IMR-90 (cell line): ENCODE measurements at regions not wholly inside any gene's neighbourhood (a gene's known extent, or its start where the extent isn't known, plus 50 kb on each side); places are given as distances from the start of the nearest gene placed in this dataset.

ENCODE experiments used
- ATAC-seq: fragments of 200-7000 bp; cut with Tn5 transposase; 2 replicates; pipeline ENCODE4 v1.9.1; 2020; ENCODE audit warnings: low read depth, mild to moderate bottlenecking, moderate library complexity
- BruUV-seq: library from RNA; stranded (reverse); fragments of 400-500 nt; replicated peaks from 2 replicates; lab custom pipeline; 2021; lab: Mats Ljungman, UMichigan
- CTCF ChIA-PET: fragments of 300-600 bp; formaldehyde crosslinking; extraction: SDS; loops from one replicate; lab custom pipeline; 2021; ENCODE audit warnings: antibody characterized with exemption; lab: Yijun Ruan, JAX
- POLR2A ChIA-PET: fragments of 300-600 bp; sonication (Branson Sonifier 250); formaldehyde crosslinking; loops from one replicate; lab custom pipeline; 2022; ENCODE audit warnings: antibody characterized with exemption; ENCODE audit not compliant: unreplicated experiment; lab: Charles Lee
- DNase-seq: peaks from one replicate; pipeline ENCODE4 v3.0.0; 2013
- H2AFZ ChIP-seq: replicated peaks from 2 replicates; pipeline ENCODE3; 2013; ENCODE audit warnings: low read length, mild to moderate bottlenecking; ENCODE audit not compliant: poor library complexity
- H2AK5ac ChIP-seq: 2 replicates; pipeline ENCODE4 v1.6.1; 2013; ENCODE audit warnings: low read depth, low read length, inconsistent platforms
- H2AK9ac ChIP-seq: replicated peaks from 2 replicates; pipeline ENCODE3; 2013; ENCODE audit warnings: mild to moderate bottlenecking, low read depth, low read length, moderate library complexity; ENCODE audit not compliant: poor library complexity
- H2BK120ac ChIP-seq: 2 replicates; pipeline ENCODE4 v1.6.1; 2013; ENCODE audit warnings: low read depth, low read length, inconsistent platforms
- H2BK15ac ChIP-seq: 3 replicates; pipeline ENCODE4 v1.6.1; 2013; ENCODE audit warnings: low read depth, low read length, inconsistent platforms
- H2BK20ac ChIP-seq: 2 replicates; pipeline ENCODE4 v1.6.1; 2013; ENCODE audit warnings: low read depth, mild to moderate bottlenecking, inconsistent platforms, low read length, moderate library complexity
- H2BK5ac ChIP-seq: 2 replicates; pipeline ENCODE4 v1.6.1; 2013; ENCODE audit warnings: mild to moderate bottlenecking, low read depth, low read length, inconsistent platforms; ENCODE audit not compliant: poor library complexity, severe bottlenecking
- H3K14ac ChIP-seq: replicated peaks from 2 replicates; pipeline ENCODE4 v1.6.1; 2013; ENCODE audit warnings: low read depth, low read length, inconsistent platforms
- H3K18ac ChIP-seq: 2 replicates; pipeline ENCODE4 v1.6.1; 2013; ENCODE audit warnings: low read depth, low read length, control low read depth
- H3K23ac ChIP-seq: 2 replicates; pipeline ENCODE4 v1.6.1; 2013; ENCODE audit warnings: low read depth, low read length, inconsistent platforms
- H3K27ac ChIP-seq: 2 replicates; pipeline ENCODE4 v1.5.1; 2013; ENCODE audit warnings: mild to moderate bottlenecking, control low read depth, low read length; ENCODE audit not compliant: insufficient read depth
- H3K27me3 ChIP-seq: 2 replicates; pipeline ENCODE4 v1.6.1; 2013; ENCODE audit warnings: low read length; ENCODE audit not compliant: control insufficient read depth, insufficient read depth
- H3K36me3 ChIP-seq: 2 replicates; pipeline ENCODE4 v1.6.1; 2013; ENCODE audit warnings: low read length, mixed read lengths; ENCODE audit not compliant: control insufficient read depth, insufficient read depth
- H3K4ac ChIP-seq: 2 replicates; pipeline ENCODE4 v1.6.1; 2013; ENCODE audit warnings: low read depth, low read length, inconsistent platforms
- H3K4me1 ChIP-seq: 2 replicates; pipeline ENCODE4 v1.6.1; 2013; ENCODE audit warnings: low read length, mixed read lengths; ENCODE audit not compliant: control insufficient read depth, insufficient read depth
- H3K4me2 ChIP-seq: 2 replicates; pipeline ENCODE4 v1.6.1; 2013; ENCODE audit warnings: low read depth, mild to moderate bottlenecking, control low read depth, low read length, moderate library complexity
- H3K4me3 ChIP-seq: 2 replicates; pipeline ENCODE4 v1.5.1; 2013; ENCODE audit warnings: low read depth, mild to moderate bottlenecking, control low read depth, low read length, moderate library complexity; ENCODE audit not compliant: insufficient read depth
- H3K56ac ChIP-seq: 2 replicates; pipeline ENCODE4 v1.6.1; 2013; ENCODE audit warnings: low read length, inconsistent platforms; ENCODE audit not compliant: insufficient read depth; ENCODE audit errors: extremely low read depth
- H3K79me1 ChIP-seq, 2 experiments: 2 replicates each; pipeline ENCODE4 v1.6.1; 2013; ENCODE audit warnings: low read length in 2 of 2, inconsistent platforms in 1 of 2, low read depth in 1 of 2
- H3K9ac ChIP-seq: 2 replicates; pipeline ENCODE4 v1.6.1; 2013; ENCODE audit warnings: low read depth, low read length, control low read depth
- H3K9me1 ChIP-seq: 2 replicates; pipeline ENCODE4 v1.6.1; 2013; ENCODE audit warnings: low read length, inconsistent platforms; ENCODE audit not compliant: insufficient read depth
- H3K9me3 ChIP-seq: 2 replicates; pipeline ENCODE4 v1.6.1; 2013; ENCODE audit warnings: low read length; ENCODE audit not compliant: control insufficient read depth, insufficient read depth
- H4K20me1 ChIP-seq: 2 replicates; pipeline ENCODE4 v1.6.1; 2013; ENCODE audit warnings: low read length, inconsistent platforms; ENCODE audit not compliant: insufficient read depth
- H4K5ac ChIP-seq: 2 replicates; pipeline ENCODE4 v1.6.1; 2013; ENCODE audit warnings: mild to moderate bottlenecking, low read depth, low read length, control low read depth
- H4K8ac ChIP-seq, 2 experiments: 2 replicates each; pipeline ENCODE4 v1.6.1; 2013; ENCODE audit warnings: low read depth in 2 of 2, low read length in 2 of 2, control low read depth in 1 of 2, inconsistent platforms in 1 of 2
- H4K91ac ChIP-seq: 2 replicates; pipeline ENCODE4 v1.6.1; 2013; ENCODE audit warnings: low read depth, low read length, inconsistent platforms; ENCODE audit not compliant: insufficient read depth
- CEBPB ChIP-seq: IDR thresholded peaks from 2 replicates; pipeline ENCODE4 v1.6.1; 2012; ENCODE audit warnings: low read depth, low read length, improper control_type of control experiment
- CHD1 ChIP-seq: IDR thresholded peaks from 2 replicates; pipeline ENCODE4 v1.6.1; 2012; ENCODE audit warnings: low read depth, low read length, improper control_type of control experiment
- CTCF ChIP-seq: conservative IDR thresholded peaks from 2 replicates; pipeline ENCODE4 v1.5.1; 2012; ENCODE audit warnings: mild to moderate bottlenecking, low read depth, low read length, improper control_type of control experiment
- ELK1 ChIP-seq: fragments of 150-350 bp; IDR thresholded peaks from 2 replicates; pipeline ENCODE4 v1.6.1; 2016; ENCODE audit warnings: low read depth, mild to moderate bottlenecking, low read length, moderate library complexity, borderline replicate concordance
- FOS ChIP-seq: fragments of 150-350 bp; IDR thresholded peaks from 2 replicates; pipeline ENCODE4 v1.6.1; 2016; ENCODE audit warnings: low read depth, low read length
- MAFK ChIP-seq: IDR thresholded peaks from 2 replicates; pipeline ENCODE4 v1.6.1; 2012; ENCODE audit warnings: low read depth, low read length, improper control_type of control experiment
- MAZ ChIP-seq: IDR thresholded peaks from 2 replicates; pipeline ENCODE4 v1.6.1; 2012; ENCODE audit warnings: low read depth, mild to moderate bottlenecking, low read length, improper control_type of control experiment, moderate library complexity, borderline replicate concordance
- NFE2L2 ChIP-seq: fragments of 150-350 bp; IDR thresholded peaks from 2 replicates; pipeline ENCODE4 v1.6.1; 2016; ENCODE audit warnings: low read depth, mild to moderate bottlenecking, low read length
- POLR2A ChIP-seq: IDR thresholded peaks from 2 replicates; pipeline ENCODE4 v1.6.1; 2012; ENCODE audit warnings: mild to moderate bottlenecking, low read depth, low read length
- RAD21 ChIP-seq: IDR thresholded peaks from 2 replicates; pipeline ENCODE4 v1.6.1; 2012; ENCODE audit warnings: low read length, improper control_type of control experiment
- RFX5 ChIP-seq: IDR thresholded peaks from 2 replicates; pipeline ENCODE4 v1.8.0; 2012; ENCODE audit warnings: low read depth, mild to moderate bottlenecking, low read length, moderate library complexity
- USF2 ChIP-seq: fragments of 150-350 bp; IDR thresholded peaks from 2 replicates; pipeline ENCODE4 v1.6.1; 2017; ENCODE audit warnings: mild to moderate bottlenecking, antibody characterized with exemption, low read length, low read depth
- WGBS, 2 experiments: methylation state at CpG; one replicate each; pipeline versions ENCODE4 v1.1.5 to v1.1.7; 2013; ENCODE audit warnings: missing lambda C conversion rate in 2 of 2; ENCODE audit not compliant: insufficient read length in 1 of 2; ENCODE audit errors: extremely low coverage in 2 of 2; 5-methylcytosine and 5-hydroxymethylcytosine counted together
- dilution Hi-C: fragments of 300-500 bp; cut with HindIII; formaldehyde crosslinking; loops from one replicate; pipeline ENCODE4 v1.14.3; 2018; ENCODE audit warnings: low sequenced_read_pairs; ENCODE audit not compliant: unreplicated experiment
- in situ Hi-C: fragments of 300-500 bp; cut with MboI; formaldehyde crosslinking; loops from 3 replicates; pipeline ENCODE4 v1.14.3; 2019; ENCODE audit warnings: low sequenced_read_pairs, inconsistent platforms, mixed read lengths
- intact Hi-C: fragments of 100-400 bp; cut with micrococcal nuclease; formaldehyde crosslinking; loops from 2 replicates; pipeline ENCODE4 v1.10.0; 2022

- no peak overlapping the region for H2BK20ac ChIP-seq
- CTCF ChIA-PET: no interaction called here
- intact Hi-C loops (no loop called here), in situ Hi-C loops (no loop called here), dilution Hi-C loops (no loop called here)
- H3K9me3 ChIP-seq: no peaks in the 10 kb centered on the region
- TF ChIP-seq NFE2L2 (no peak), ELK1 (no peak), POLR2A (no peak), CHD1 (no peak), CEBPB (no peak), CTCF (no peak), USF2 (no peak), RAD21 (no peak), FOS (no peak), MAFK (no peak), MAZ (no peak), RFX5 (no peak)
- no peak overlapping the region for H3K4me2 ChIP-seq
- no peak overlapping the region for H2AFZ ChIP-seq
- H3K9ac ChIP-seq: no peak overlapping the region
- no peak overlapping the region for H2AK9ac ChIP-seq
- H2BK120ac ChIP-seq: no peak overlapping the region
- no peak overlapping the region for H4K91ac ChIP-seq
- no peak overlapping the region for H3K4me3 ChIP-seq
- H3K18ac ChIP-seq: no peak overlapping the region
- no peaks in the 10 kb centered on the region for H4K20me1 ChIP-seq
- no peak overlapping the region for H2BK15ac ChIP-seq
- no peak overlapping the region for H3K23ac ChIP-seq
- H3K36me3 ChIP-seq: no peaks in the 10 kb centered on the region
- no peak overlapping the region for H3K4ac ChIP-seq
- WGBS, 2 experiments: no CpG with 5 or more reads among the region's 8 CpGs
- peaks cover 2% of the 10 kb centered on the region; the same call in 1 of the 2 replicates for H3K27me3 ChIP-seq
- no peak overlapping the region for H2BK5ac ChIP-seq
- H3K79me1 ChIP-seq: no peaks in the 10 kb centered on the region
- ATAC-seq: no peak
- no peak overlapping the region for H4K8ac ChIP-seq
- no peak overlapping the region for H4K5ac ChIP-seq
- no peak overlapping the region for H3K27ac ChIP-seq
- no peak for DNase-seq
- no TSS peak for BruUV-seq
- POLR2A ChIA-PET: no interaction called here
- H3K9me1 ChIP-seq: no peaks in the 10 kb centered on the region
- no peaks in the 10 kb centered on the region for H3K4me1 ChIP-seq
- no peak overlapping the region for H3K56ac ChIP-seq
- H2AK5ac ChIP-seq: no peak overlapping the region
- no peak overlapping the region for H3K14ac ChIP-seq
Observed at GRCh38 chr1:29408831-29409605, 172.7 kb downstream of the PTPRU start.
